Raji (cell line): ENCODE measurements at regions not wholly inside any gene's neighbourhood (a gene's known extent, or its start where the extent isn't known, plus 50 kb on each side); places are given as distances from the start of the nearest gene placed in this dataset.
A peak's percentile ranks its signal among the peaks of the same experiment; 100 is the strongest.

Experiments
- POLR2A ChIP-seq: IDR thresholded peaks from 2 replicates; pipeline ENCODE4 v1.6.1; 2011; ENCODE audit warnings: low read depth, low read length, control low read depth; ENCODE audit not compliant: insufficient read depth

DNA sequence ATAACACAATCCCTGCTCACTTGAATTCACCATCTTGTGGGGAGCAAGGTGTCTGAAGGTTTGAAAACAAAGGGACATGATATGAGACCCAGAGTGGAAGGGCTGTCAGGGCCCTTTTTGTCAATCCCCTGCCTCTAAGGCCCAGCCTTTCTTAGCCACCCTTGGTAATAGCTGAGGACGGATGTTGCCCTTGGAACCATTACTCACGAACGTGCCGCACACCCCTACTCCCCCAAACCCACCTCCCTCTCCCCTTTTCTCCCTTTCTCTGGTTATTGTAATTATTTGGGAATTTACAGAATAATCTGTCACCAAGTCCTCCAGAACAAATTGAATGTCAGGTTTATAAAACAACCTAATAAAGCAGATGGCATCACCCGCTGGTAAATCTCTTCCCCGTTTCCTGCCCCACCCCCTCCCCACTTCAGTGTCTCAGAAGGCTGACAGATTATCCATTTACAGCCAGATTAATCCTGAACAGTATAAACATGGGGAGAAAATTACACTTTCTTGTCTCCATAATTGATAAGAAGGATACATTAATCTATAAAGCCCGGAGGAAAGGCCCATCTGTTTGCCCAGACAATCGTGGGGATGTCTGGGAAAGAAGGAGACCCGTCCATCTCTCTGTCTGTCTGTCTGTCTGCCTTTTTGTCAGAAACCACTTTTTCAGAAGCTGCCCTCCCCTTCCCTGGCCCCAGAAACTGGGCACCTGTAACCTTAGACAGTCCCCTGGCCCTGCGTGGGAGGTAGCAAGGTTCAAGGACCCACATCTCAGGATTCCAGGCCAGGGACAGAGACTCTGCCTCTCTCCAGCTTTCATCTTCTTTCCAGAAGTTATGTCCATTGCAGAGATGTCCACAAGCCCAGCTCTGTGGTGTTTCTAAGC lies 60.6 kb upstream of the CD34 start:
- TF ChIP-seq POLR2A = no peak

DNA sequence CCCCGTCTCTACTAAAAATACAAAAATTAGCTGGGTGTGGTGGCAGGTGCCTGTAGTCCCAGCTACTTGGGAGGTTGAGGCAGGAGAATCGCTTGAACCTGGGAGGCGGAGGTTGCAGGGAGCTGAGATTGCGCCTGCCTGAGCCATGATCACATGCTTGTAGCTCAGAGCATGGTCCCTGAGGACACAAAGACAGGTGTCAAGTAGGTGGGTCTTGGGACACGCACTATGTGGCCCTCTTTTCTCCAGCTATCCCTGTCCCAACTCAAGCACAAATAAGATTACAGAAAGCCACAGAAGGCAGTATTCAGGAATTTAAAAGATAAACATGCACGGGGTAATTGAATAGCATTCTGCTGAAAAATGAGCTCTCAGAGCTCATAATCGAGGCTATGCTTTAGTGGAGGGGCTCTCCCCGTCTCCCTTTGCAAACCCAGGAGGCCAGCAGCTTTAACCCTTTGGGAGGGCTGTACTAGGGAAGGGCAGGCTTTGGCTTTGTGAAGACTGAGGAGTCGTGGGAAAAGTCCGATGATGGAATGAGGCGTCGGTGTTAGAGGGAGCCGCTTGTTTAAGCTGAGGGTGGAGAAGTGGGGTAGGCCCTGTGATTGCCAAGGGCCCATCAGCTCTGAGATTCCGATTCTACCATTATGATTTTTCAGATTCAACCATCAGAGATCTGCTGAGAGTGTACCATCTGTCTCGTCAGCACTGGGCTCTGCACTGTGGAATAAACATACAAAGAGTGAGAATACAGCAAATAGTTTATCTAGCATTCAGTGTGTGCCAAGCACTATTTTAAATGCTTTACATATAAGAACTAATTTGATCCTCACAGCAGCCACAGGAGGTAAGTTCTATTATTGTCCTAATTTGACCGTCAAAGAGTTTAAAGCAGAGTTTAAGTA lies 59.7 kb upstream of the CD34 start:
- TF ChIP-seq POLR2A = no peak

DNA sequence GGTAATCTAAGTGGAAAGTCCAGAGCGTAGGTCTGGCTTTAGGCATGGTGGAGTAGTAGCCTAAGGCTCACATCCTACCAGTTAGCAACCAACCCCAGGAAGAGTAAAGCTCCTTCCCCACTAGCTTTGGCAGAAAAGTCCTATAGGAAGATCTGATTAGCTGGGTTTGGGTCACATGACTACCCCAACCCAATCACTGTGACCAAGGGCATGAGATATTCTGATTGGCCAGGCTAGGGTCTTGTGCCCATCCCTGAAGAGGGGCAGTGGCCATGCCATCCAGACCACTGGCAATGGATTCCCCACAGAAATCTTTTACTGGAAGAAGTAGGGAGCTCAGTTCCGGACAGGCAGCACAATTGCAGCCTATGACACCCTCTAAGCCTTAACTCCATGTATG lies 58.6 kb upstream of the CD34 start:
- TF ChIP-seq POLR2A = no peak

DNA sequence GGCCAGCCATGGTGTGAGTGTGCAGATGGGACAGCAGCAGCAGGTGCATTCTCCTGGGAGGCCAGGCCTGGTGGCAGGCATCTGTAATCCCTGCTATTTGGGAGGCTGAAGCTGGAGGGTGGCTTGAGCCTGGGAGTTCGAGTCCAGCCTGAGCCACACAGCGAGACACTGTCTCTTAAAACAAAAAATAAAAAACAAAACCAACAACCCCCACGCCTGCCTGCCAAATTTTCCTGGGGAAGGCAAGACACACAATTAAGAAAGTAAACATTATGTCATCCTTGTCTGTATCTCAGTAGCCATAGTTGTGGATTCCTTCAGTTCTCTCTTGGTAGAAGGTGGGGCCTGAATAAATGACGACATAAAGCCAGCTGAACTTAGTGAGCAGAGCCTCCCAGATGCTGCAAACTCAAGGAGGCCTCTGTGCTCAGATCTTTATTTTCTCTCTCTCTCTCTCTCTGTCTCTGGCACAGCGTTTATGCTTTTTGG lies 57.6 kb upstream of the CD34 start:
- no peak for TF ChIP-seq POLR2A

DNA sequence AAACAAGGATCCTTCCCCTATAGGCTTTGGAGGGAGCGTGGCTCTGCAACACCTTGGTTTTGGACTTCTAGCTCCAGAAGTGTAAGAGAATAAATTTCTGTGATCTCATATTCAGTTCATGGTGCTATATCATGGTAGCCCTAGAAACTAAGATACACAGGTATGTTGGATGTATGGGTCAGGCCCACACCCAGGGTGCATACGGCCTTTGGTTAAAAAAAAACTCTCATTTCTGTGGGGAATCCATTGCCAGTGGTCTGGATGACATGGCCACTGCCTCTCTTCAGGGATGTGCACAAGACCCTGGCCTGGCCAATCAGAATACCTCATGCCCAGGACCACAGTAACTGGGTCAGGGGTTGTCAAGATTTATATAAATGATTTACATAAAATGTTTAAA lies 56.8 kb upstream of the CD34 start:
- TF ChIP-seq POLR2A = no peak

DNA sequence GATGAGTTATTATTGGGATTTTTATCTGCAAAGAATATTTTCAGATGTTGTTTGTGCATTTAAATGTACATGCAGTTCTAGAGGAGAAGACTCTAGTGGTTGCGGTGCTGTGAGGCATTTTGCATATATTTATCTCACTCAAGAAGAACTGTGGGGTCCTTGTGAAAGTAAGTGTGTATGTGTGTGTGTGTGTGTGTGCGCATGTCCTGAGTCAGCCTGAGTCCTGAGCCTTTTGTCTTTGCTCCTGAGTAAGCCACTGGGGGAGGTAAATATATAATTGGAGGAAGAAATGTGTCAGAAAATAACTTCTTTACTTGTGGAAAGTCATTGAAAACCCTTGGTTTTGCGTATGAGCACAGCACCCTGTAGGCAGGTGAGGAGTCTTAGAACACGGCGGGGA lies 55.6 kb upstream of the CD34 start:
- no peak for TF ChIP-seq POLR2A

DNA sequence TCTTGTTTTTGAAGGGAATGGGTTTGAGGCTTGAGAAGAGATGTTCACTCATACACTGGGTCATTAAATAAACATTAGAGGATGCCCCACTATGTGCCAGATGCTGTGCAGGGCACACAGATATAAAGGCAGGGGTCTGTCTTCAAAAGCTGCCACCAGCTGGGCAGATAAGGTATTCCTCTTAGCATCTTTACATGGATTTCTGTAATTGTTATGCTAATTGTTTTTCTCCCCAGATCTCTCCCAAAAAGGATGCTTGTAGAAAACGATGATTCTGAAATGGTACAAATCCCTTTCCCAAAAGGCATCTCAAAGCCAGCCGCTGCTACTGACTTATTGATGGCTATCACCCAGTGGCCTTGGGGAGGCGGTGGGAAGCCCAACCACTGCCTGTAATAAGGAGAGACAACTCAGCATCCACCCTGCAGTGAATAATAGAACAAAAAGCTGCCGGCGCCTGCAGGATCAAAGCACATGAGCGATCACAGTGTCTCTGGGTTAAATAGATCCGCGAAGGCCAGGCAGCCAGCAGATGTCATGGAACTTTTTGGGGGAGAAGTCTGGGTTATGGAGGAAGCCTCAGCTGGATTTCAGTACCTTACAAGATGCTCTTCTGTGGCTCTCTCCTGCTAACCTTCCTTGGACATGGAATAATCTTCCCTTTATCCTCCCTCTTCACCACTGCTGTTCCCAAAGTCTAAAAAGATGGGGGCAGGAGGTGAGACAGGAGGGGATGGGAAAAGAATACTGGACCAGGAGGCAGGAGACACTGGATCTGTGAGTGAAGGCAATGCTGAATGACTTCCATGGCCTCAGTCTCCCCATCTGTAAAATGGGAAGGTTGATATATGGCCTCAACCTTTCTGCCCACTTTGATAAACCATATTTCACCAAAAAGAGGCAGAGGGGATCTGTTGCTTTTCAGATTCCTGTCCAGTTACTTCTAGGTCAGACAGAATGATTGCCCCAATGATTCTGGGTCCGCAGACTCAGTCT lies 54.8 kb upstream of the CD34 start:
- TF ChIP-seq POLR2A = no peak

DNA sequence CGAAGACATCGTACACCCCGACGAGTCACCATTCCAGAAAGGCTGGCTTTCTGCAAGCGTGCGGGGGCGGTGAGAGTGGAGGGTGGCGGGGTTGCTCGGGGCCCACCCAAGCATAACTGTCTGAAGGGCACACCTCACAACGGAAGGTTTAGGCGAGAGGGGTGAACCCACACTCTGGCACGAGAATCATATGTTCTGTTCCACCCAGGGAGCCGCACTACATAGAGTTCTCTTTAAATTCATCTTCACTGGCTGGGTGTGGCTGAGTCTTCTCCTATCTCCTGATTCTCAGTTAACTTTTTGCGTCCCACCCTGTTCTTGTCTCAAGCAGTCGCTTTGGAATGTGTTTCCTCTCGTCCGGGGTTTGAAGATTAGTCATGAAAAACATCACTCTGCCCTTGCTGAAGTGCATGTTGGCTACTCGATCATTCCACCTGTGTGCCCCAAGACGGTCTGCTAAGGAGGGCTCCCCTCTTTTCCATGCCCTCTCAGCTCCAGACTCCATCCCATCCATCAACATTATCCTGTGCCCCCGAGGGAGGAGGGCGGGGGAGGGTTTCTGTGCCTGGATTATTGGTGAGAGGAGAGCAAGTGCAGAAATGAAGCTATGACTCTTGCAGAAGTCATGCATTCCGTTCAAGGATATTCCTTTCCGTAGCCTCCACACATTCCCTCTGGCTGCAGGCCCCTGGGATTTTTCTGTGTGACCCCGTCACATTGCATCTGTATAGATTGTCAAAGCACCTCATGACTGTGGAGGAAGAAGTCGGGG lies 53.5 kb upstream of the CD34 start:
- TF ChIP-seq POLR2A = no peak

DNA sequence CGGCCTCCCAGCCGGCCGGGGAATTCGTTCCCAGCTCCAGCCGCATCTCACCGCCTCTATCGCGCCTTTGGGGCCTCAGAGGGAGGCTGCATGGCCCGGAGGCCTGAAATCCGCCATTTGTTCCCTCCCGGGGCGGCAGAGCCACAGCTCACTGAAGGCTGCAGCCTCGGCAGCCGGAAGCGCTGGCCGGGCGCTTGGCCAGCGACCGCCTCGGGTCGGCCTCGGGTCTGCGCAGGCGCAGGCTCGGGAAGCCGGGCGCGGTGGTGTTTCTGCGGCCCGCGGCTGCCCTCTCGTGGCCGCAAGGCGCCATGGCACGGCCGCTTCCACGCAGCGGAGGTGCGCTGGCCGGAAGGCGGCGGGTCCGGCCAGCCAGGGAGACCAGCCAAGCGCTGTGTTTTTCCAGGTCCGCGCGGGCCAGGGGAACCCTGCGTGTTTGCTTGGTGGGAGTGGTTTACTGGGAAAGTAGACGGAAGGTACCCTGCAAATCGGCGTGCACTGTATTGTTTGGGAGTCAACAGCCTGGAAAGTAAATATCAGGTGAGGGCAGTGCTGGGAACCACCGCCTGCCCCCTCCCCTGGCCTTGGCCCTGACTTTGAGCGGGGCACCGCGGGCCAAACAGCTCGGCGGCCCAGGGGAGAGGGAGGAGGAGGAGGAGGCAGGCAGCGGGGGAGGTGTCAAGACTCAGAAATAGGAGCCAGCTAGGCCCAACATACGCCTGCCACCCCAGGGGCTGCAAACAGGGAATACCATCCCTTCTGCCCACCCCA lies 52.7 kb upstream of the CD34 start:
- TF ChIP-seq POLR2A = peak; percentile 78

DNA sequence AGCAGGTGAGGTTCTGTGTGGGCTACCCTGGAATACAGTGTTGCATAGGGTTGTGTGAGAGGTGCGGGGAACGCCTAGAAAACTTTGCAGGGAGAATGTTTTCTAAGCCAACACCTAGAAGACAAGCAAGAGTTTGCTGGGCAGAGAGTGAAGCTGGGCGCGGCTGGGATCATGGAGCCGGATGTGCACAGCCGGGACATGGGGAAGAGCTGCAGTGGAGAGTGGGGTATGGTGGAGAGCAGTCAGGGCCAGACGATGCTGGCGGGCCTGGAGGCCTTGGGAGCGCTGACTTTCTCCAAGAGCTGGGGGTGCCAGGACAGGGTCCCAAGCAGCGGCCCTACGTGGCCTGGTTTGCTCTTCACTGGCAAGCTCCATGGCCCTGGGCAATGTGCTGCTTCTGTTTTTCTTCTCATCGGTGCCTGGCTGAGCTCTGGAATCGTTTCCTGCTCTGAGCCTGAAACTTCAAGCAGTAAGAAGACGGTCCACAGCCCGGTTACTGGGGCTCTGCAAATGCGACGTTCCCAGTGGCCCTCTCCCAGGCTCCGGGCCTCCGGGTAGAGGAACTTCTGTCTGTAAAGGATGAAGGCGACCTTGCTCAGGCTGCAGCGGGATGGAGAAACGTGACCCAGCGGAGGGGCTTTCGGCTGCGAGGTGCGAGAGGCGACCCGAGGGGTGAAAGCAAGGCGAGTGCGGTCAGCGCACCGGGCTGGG lies 51.9 kb upstream of the CD34 start:
- no peak for TF ChIP-seq POLR2A
